ENCODE measurements at regions not wholly inside any gene's neighbourhood (a gene's known extent, or its start where the extent isn't known, plus 50 kb on each side); places are given as distances from the start of the nearest gene placed in this dataset.

GRCh38 chr7:81926-82756 lies 110.2 kb upstream of the FAM20C start:
- Mint-ChIP-seq H3K27ac (no peak overlapping the region), H3K9me3 (no peaks in the 10 kb centered on the region), H3K4me3 (no peak overlapping the region), H3K27me3 (ENCODE audit: low read depth) (peaks cover 2% of the 10 kb centered on the region), H3K36me3 (no peaks in the 10 kb centered on the region), H3K4me1 (peaks cover 21% of the 10 kb centered on the region)
- DNase-seq (ENCODE audit: low spot score in 2 of 2, unreplicated experiment in 2 of 2) = peak in 1 of 2 experiments; percentile 37
- no peak for TF ChIP-seq CTCF (IDR thresholded peaks at IDR 0.05; ENCODE audit: unreplicated experiment)

- peak in 1 of 2 experiments; percentile 30 for DNase-seq (ENCODE audit: low spot score in 2 of 2, unreplicated experiment in 2 of 2)
- Mint-ChIP-seq H3K9me3 (no peaks in the 10 kb centered on the region), H3K4me1 (peaks cover 23% of the 10 kb centered on the region), H3K4me3 (no peak overlapping the region), H3K27ac (no peak overlapping the region), H3K36me3 (no peaks in the 10 kb centered on the region), H3K27me3 (ENCODE audit: low read depth) (peaks cover 2% of the 10 kb centered on the region)
- no peak for TF ChIP-seq CTCF (IDR thresholded peaks at IDR 0.05; ENCODE audit: unreplicated experiment)
Observed at GRCh38 chr7:82757-83155, 109.6 kb upstream of the FAM20C start.

- peak in 1 of 2 experiments; percentile 25 for DNase-seq (ENCODE audit: low spot score in 2 of 2, unreplicated experiment in 2 of 2)
- TF ChIP-seq CTCF (IDR thresholded peaks at IDR 0.05; ENCODE audit: unreplicated experiment) = no peak
- no peak overlapping the region for H3K4me3 Mint-ChIP-seq
- H3K4me1 Mint-ChIP-seq = peaks cover 23% of the 10 kb centered on the region
- no peaks in the 10 kb centered on the region for H3K36me3 Mint-ChIP-seq
- H3K27ac Mint-ChIP-seq = no peak overlapping the region
- H3K27me3 Mint-ChIP-seq (ENCODE audit: low read depth) = peaks cover 2% of the 10 kb centered on the region
- no peaks in the 10 kb centered on the region for H3K9me3 Mint-ChIP-seq
Observed at GRCh38 chr7:83441-83840, 108.9 kb upstream of the FAM20C start.

DNA sequence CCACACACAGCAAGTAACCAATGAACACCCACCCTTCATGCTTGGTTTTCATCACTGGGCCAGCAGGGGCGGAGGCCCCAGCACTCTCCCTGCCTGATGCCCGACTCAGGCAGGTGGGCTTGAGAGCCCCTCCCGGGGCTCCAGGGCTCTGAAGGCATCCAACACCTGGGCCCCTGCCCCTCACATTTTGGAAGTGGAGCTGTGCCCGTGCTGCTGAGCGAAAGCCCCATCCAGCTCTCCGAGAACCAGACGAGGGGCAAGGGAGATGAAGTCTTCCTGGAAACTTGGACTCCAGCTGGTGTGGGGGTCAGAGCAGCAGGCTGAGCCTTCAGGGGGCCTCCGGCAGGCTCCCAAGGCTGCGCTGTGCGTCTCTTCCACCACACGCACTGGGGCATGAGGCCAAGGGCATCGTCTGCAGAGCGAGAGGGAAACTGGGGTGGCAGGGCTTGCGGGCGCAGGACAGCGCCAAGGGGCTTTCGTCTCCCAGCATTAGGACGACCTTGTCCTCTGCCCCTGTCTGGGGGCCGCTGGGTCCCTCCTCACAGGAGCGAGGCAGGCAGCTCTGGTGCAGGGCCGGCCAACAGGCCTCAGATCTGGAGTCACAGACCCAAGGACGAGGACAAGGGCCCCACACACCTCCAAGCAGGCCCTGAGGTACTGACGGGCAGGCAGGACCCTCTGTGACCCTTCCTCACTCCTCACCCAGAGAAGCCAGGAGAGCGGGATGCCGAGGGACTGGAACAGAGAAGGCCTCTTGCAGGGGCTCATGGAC lies 108.3 kb upstream of the FAM20C start:
- no peak overlapping the region for H3K4me3 Mint-ChIP-seq
- peak in 1 of 2 experiments; percentile 36 for DNase-seq (ENCODE audit: low spot score in 2 of 2, unreplicated experiment in 2 of 2)
- no peaks in the 10 kb centered on the region for H3K36me3 Mint-ChIP-seq
- no peaks in the 10 kb centered on the region for H3K9me3 Mint-ChIP-seq
- no peak for TF ChIP-seq CTCF (IDR thresholded peaks at IDR 0.05; ENCODE audit: unreplicated experiment)
- H3K27ac Mint-ChIP-seq = no peak overlapping the region
- peaks cover 27% of the 10 kb centered on the region for H3K4me1 Mint-ChIP-seq
- H3K27me3 Mint-ChIP-seq (ENCODE audit: low read depth) = peaks cover 2% of the 10 kb centered on the region

GRCh38 chr7:84633-85020 lies 107.7 kb upstream of the FAM20C start:
- H3K27ac Mint-ChIP-seq = no peak overlapping the region
- no peak for TF ChIP-seq CTCF (IDR thresholded peaks at IDR 0.05; ENCODE audit: unreplicated experiment)
- H3K36me3 Mint-ChIP-seq = no peaks in the 10 kb centered on the region

More at GRCh38 chr7:84633-85020, 107.7 kb upstream of the FAM20C start:
- H3K4me3 Mint-ChIP-seq = no peak overlapping the region
- DNase-seq (ENCODE audit: low spot score in 2 of 2, unreplicated experiment in 2 of 2) = no peak
- H3K9me3 Mint-ChIP-seq = no peaks in the 10 kb centered on the region
- H3K27me3 Mint-ChIP-seq (ENCODE audit: low read depth) = peaks cover 2% of the 10 kb centered on the region
- H3K4me1 Mint-ChIP-seq = peaks cover 33% of the 10 kb centered on the region

Measured in mesothelial cell of epicardium (in vitro differentiated cells).